ENCODE measurements at regions not wholly inside any gene's neighbourhood (a gene's known extent, or its start where the extent isn't known, plus 50 kb on each side); places are given as distances from the start of the nearest gene placed in this dataset.
"Not testable (repeated sequence)": the region's sequence is repeated elsewhere in the genome, so short reads cannot be mapped to it uniquely, and the experiment has no call there.

- peak; percentile 23; the same call in 1 of the 2 replicates for TF ChIP-seq CTCF (conservative IDR thresholded peaks at IDR 0.05)
- no peak overlapping the region for H3K27ac ChIP-seq
Measured at GRCh38 chrX:95762716-95763115, 921.9 kb upstream of the DIAPH2 start.

- no peak overlapping the region for H3K27ac ChIP-seq
Measured at GRCh38 chrX:95764972-95765451, 919.6 kb upstream of the DIAPH2 start.

GRCh38 chrX:95771198-95771597, 913.4 kb upstream of the DIAPH2 start:
- H3K27ac ChIP-seq: not testable (repeated sequence)

More at GRCh38 chrX:95764972-95765451, 919.6 kb upstream of the DIAPH2 start:
- TF ChIP-seq CTCF (conservative IDR thresholded peaks at IDR 0.05): peak; percentile 51; the same call in 1 of the 2 replicates

- no peak for TF ChIP-seq CTCF (conservative IDR thresholded peaks at IDR 0.05)
- no peak overlapping the region for H3K27ac ChIP-seq
Measured at GRCh38 chrX:95791876-95792275, 892.8 kb upstream of the DIAPH2 start.

- no peak for TF ChIP-seq CTCF (conservative IDR thresholded peaks at IDR 0.05)
- no peak overlapping the region for H3K27ac ChIP-seq
Measured at GRCh38 chrX:95797344-95797743, 887.3 kb upstream of the DIAPH2 start.

- TF ChIP-seq CTCF (conservative IDR thresholded peaks at IDR 0.05): 0 out of 2 replicates have a peak, but pooled peaks have one; percentile 9
- no peak overlapping the region for H3K27ac ChIP-seq
Measured at GRCh38 chrX:95823796-95824195, 860.8 kb upstream of the DIAPH2 start.

- no peak for TF ChIP-seq CTCF (conservative IDR thresholded peaks at IDR 0.05)
- no peak overlapping the region for H3K27ac ChIP-seq
Measured at GRCh38 chrX:95835223-95835622, 849.4 kb upstream of the DIAPH2 start.

- H3K27ac ChIP-seq: no peak overlapping the region
- TF ChIP-seq CTCF (conservative IDR thresholded peaks at IDR 0.05): no peak
Measured at GRCh38 chrX:95836517-95836916, 848.1 kb upstream of the DIAPH2 start.
